ENCODE measurements at regions not wholly inside any gene's neighbourhood (a gene's known extent, or its start where the extent isn't known, plus 50 kb on each side); places are given as distances from the start of the nearest gene placed in this dataset.

- CTCF ChIA-PET: no interaction called here
- H3K4me3 ChIP-seq (ENCODE audit: low read depth, low read length): no peak overlapping the region
- no peak for TF ChIP-seq CTCF (IDR thresholded peaks at IDR 0.05; ENCODE audit: insufficient read depth, low read length, missing control alignments)
- DNase-seq (ENCODE audit: low read depth, low spot score): no peak
- POLR2A ChIA-PET: no interaction called here
Observed at GRCh38 chr17:53655591-53655990, 167.1 kb upstream of the KIF2B start.

GRCh38 chr17:53649201-53649600 is 173.5 kb upstream of the KIF2B start:
- no peak overlapping the region for H3K4me3 ChIP-seq (ENCODE audit: low read depth, low read length)
- no peak for TF ChIP-seq CTCF (IDR thresholded peaks at IDR 0.05; ENCODE audit: insufficient read depth, low read length, missing control alignments)
- DNase-seq (ENCODE audit: low read depth, low spot score): no peak
- POLR2A ChIA-PET: no interaction called here
- CTCF ChIA-PET: no interaction called here

- DNase-seq (ENCODE audit: low read depth, low spot score): no peak
- ChIA-PET POLR2A (no interaction called here), CTCF (no interaction called here)
- H3K4me3 ChIP-seq (ENCODE audit: low read depth, low read length): no peak overlapping the region
- TF ChIP-seq CTCF (IDR thresholded peaks at IDR 0.05; ENCODE audit: insufficient read depth, low read length, missing control alignments): no peak
Observed at GRCh38 chr17:53646835-53647234, 175.9 kb upstream of the KIF2B start.

GRCh38 chr17:53640808-53641207 is 181.9 kb upstream of the KIF2B start:
- no peak for TF ChIP-seq CTCF (IDR thresholded peaks at IDR 0.05; ENCODE audit: insufficient read depth, low read length, missing control alignments)
- no peak for DNase-seq (ENCODE audit: low read depth, low spot score)
- no peak overlapping the region for H3K4me3 ChIP-seq (ENCODE audit: low read depth, low read length)
- CTCF ChIA-PET: no interaction called here
- POLR2A ChIA-PET: no interaction called here

GRCh38 chr17:53635444-53635843 is 187.3 kb upstream of the KIF2B start:
- no peak for TF ChIP-seq CTCF (IDR thresholded peaks at IDR 0.05; ENCODE audit: insufficient read depth, low read length, missing control alignments)
- ChIA-PET POLR2A (no interaction called here), CTCF (no interaction called here)
- no peak overlapping the region for H3K4me3 ChIP-seq (ENCODE audit: low read depth, low read length)
- DNase-seq (ENCODE audit: low read depth, low spot score): no peak

- no peak overlapping the region for H3K4me3 ChIP-seq (ENCODE audit: low read depth, low read length)
- ChIA-PET POLR2A (no interaction called here), CTCF (no interaction called here)
- no peak for TF ChIP-seq CTCF (IDR thresholded peaks at IDR 0.05; ENCODE audit: insufficient read depth, low read length, missing control alignments)
- no peak for DNase-seq (ENCODE audit: low read depth, low spot score)
Observed at GRCh38 chr17:53633856-53634255, 188.9 kb upstream of the KIF2B start.

Measured in AG04449 (cell line).